ENCODE measurements at regions not wholly inside any gene's neighbourhood (a gene's known extent, or its start where the extent isn't known, plus 50 kb on each side); places are given as distances from the start of the nearest gene placed in this dataset.

- TF ChIP-seq CTCF (IDR thresholded peaks at IDR 0.05) (no peak), EZH2 (IDR thresholded peaks at IDR 0.05; ENCODE audit: borderline replicate concordance, insufficient read depth, low read depth, low read length, poor library complexity, severe bottlenecking) (no peak)
Measured at GRCh38 chr2:102092535-102092934, 50.0 kb upstream of the IL1R1 start.
